Choroid plexus epithelial cell (primary cell): ENCODE measurements at regions not wholly inside any gene's neighbourhood (a gene's known extent, or its start where the extent isn't known, plus 50 kb on each side); places are given as distances from the start of the nearest gene placed in this dataset.
A peak's percentile ranks its signal among the peaks of the same experiment; 100 is the strongest.
"Not testable (repeated sequence)": the region's sequence is repeated elsewhere in the genome, so short reads cannot be mapped to it uniquely, and the experiment has no call there.

ENCODE experiments used
- DNase-seq: peaks from one replicate; pipeline ENCODE4 v3.0.0-alpha.2; 2010; ENCODE audit warnings: low read depth
- H3K4me3 ChIP-seq: 2 replicates; pipeline ENCODE4 v1.5.1; 2011; ENCODE audit warnings: low read depth, mild to moderate bottlenecking, control low read depth, low read length, moderate library complexity
- TF ChIP-seq, protein P1 (sequence below): conservative IDR thresholded peaks from 2 replicates; pipeline ENCODE4 v1.5.1; 2011; ENCODE audit warnings: low read depth, mild to moderate bottlenecking, control low read depth, inconsistent platforms, low read length, moderate library complexity

DNA sequence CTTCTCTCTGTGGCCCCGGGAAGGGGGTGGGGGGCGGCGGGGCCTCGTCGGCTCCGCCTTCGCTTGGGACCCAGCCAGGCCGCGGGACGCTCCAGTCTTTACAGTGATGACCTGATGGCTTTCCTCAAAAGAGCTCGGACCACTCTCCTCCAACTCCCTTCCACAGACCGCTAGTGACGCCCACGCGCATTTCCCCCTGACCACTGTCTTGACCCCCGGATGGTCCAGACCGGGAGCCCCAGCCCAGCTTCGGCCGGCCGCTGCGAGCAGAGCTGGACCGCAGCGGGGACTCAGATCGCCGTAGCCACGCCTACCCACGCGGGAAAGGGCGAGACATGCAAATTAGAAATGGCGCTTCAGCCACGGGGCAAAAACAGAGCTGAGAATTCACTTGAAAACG lies 81.6 kb upstream of the RNU2-1 start:
- no peak for DNase-seq
- TF ChIP-seq, protein P1, sequence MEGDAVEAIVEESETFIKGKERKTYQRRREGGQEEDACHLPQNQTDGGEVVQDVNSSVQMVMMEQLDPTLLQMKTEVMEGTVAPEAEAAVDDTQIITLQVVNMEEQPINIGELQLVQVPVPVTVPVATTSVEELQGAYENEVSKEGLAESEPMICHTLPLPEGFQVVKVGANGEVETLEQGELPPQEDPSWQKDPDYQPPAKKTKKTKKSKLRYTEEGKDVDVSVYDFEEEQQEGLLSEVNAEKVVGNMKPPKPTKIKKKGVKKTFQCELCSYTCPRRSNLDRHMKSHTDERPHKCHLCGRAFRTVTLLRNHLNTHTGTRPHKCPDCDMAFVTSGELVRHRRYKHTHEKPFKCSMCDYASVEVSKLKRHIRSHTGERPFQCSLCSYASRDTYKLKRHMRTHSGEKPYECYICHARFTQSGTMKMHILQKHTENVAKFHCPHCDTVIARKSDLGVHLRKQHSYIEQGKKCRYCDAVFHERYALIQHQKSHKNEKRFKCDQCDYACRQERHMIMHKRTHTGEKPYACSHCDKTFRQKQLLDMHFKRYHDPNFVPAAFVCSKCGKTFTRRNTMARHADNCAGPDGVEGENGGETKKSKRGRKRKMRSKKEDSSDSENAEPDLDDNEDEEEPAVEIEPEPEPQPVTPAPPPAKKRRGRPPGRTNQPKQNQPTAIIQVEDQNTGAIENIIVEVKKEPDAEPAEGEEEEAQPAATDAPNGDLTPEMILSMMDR, result no peak
- no peak overlapping the region for H3K4me3 ChIP-seq

DNA sequence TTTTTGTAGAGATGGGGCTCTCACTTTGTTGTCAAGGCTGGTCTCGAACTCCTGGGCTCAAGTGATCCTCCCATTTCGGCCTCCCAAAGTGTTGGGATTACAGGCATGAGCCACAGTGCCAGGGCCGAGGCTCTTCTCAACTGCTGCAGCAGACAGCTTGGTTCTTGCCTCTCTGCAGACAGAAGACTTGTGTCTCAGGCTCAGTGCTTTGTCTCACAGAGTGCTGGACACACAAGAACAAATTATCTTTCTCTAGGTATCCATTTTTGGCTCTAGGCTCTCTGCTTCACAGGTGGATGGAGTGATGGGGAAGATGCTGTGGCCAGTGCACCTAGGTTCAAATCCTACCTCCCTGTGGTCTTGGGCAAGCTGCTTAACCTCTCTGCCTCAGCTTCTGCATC lies 80.8 kb upstream of the RNU2-1 start:
- no peak overlapping the region for H3K4me3 ChIP-seq
- TF ChIP-seq, protein P1, result no peak
- peak; percentile 14 for DNase-seq

DNA sequence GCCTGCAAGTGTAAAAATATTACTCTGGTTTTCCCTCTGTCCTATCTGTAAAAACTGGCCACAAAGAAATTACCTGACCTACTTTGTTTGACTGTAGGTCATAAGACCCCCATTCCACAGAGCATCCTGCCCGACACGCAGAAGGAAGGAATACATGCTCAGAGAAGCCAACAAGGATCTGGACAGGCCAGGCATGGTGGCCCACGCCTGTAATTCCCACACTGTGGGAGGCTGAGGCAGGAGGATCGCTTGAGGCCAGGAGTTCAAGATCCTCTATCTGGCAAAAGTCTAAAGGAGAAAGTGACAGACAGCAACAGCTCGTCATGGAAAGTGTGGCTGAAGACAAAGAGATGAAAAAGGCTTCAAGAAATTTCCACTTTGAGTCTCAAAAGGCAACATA lies 78.2 kb upstream of the RNU2-1 start:
- DNase-seq, result no peak
- H3K4me3 ChIP-seq, result no peak overlapping the region
- TF ChIP-seq, protein P1, result no peak

DNA sequence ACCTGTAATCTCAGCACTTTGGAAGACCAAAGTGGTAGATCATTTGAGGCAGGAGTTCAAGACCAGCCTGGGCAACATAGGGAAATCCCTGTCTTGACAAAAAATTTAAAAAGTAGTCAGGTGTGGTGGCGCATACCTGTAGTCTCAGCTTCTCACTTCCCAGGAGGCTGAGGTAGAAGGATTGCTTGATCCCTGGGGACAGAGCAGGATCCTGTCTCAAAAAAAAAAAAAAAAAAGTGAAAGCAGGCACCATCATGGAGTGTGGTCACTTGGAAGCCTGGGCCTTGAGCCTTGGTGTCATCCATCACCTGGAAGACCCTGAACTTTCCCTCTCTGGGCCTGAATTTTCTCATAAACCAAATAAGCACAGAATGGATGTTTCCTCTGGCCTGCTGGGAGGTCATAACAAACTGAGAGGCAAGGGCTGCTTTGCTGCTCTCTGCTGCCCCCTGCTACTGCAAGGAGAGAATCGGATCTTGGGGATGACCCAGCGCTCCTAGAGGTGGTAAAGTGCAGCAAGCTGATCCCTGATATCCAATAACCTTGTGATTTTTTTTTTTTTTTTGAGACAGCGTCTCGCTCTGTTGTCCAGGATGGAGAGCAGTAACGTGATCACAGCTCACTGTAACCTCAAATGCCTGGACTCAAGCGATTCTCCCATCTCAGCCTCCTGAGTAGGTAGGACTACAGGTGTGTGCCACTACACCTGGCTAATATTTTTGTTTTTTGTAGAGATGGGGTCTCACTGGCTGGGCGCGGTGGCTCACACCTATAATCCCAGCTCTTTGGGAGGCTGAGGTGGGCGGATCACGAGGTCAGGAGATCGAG lies 75.9 kb upstream of the RNU2-1 start:
- no peak overlapping the region for H3K4me3 ChIP-seq
- DNase-seq, result no peak
- TF ChIP-seq, protein P1, result no peak

DNA sequence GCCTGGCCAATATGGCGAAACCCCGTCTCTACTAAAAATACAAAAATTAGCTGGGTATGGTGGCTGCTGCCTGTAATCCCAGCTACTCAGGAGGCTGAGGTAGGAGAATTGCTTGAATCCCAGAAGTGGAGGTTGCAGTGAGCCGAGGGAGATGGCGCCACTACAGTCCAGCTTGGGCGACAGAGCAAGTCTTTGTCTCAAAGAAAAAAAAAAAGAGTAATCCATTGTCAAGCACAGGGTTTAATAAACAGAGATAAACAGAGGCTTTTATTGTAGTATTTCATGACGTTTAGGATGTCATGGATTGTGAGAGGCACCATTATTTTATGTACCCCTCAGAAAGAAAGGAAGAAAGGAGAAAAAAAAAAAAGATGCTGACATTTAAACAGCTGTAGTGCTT lies 75.2 kb upstream of the RNU2-1 start:
- DNase-seq, result no peak
- TF ChIP-seq, protein P1, result no peak
- H3K4me3 ChIP-seq, result no peak overlapping the region

DNA sequence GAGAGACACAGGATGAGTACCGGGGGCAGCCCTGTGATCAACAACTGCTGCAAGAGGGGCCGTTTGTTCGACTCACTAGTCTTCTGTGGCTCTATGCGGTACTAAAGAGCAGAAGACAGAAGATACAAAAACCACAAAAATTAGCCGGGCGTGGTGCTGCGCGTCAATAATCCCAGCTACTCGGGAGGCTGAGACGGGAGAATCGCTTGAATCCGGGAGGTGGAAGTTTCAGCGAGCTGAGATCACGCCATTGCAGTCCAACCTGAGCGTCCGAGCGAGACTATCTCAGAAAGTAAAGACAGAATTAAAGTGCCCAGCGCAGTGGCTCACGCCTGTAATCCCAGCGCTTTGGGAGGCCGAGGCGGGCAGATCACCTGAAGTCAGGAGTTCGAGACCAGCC lies 71.0 kb upstream of the RNU2-1 start:
- not testable (repeated sequence) for DNase-seq, H3K4me3 ChIP-seq

DNA sequence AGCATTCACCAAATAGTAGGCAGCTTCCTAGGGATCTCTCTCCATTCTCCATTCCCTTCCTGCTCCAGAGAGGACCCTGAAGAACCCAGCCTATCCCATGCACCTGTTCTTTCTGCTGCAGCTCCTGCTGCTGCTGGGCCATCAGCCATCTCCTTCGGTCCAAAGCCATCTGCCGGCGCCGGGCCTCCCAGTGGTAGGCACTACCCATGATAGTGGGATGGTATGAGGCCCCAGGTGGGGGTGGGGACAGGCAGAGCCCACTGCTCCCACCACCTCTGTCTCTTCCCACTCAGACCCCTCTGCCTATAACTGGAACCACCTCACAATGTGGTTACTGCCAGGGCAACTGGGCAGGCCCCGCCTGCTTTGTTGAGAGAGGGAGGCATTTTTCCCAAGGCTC lies 69.3 kb upstream of the RNU2-1 start:
- H3K4me3 ChIP-seq, DNase-seq: not testable (repeated sequence)

DNA sequence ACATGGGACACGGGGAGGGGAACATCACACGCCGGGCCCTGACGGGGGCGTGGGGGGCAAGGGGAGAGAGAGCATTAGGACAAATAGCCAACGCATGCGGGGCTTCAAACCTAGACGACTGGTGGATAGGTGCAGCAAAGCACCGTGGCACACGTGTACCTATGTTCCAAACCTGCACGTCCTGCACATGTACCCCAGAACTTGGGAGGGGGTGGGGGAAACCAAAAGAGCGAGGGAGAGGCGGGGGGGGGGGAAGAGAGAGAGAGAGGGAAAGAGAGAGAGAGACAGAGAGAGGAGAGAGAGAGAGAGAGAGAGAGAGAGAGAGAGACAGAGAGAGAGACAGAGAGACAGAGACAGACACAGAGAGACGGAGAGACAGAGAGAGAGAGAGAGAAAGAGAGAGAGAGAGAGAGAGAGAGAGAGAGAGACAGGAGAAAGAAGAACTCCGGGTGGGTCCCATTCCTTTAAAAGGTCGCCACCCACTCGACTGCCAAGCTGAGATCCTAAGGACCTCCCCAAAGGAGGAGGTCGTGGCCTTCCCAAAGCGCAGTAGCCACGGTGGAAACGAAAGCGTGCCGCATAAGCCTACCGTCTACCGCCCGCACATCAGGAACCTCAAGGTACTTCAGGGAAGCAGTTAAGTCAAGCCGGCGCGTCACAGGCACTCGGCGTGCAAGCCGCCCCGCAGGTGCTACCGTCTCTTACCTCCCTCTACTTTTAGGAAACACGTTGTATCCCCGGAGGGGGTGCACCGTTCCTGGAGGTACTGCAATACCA lies 65.7 kb upstream of the RNU2-1 start:
- not testable (repeated sequence) for DNase-seq, H3K4me3 ChIP-seq

DNA sequence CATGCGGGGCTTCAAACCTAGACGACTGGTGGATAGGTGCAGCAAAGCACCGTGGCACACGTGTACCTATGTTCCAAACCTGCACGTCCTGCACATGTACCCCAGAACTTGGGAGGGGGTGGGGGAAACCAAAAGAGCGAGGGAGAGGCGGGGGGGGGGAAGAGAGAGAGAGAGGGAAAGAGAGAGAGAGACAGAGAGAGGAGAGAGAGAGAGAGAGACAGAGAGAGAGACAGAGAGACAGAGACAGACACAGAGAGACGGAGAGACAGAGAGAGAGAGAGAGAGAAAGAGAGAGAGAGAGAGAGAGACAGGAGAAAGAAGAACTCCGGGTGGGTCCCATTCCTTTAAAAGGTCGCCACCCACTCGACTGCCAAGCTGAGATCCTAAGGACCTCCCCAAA lies 55.9 kb upstream of the RNU2-1 start:
- H3K4me3 ChIP-seq, DNase-seq: not testable (repeated sequence)

DNA sequence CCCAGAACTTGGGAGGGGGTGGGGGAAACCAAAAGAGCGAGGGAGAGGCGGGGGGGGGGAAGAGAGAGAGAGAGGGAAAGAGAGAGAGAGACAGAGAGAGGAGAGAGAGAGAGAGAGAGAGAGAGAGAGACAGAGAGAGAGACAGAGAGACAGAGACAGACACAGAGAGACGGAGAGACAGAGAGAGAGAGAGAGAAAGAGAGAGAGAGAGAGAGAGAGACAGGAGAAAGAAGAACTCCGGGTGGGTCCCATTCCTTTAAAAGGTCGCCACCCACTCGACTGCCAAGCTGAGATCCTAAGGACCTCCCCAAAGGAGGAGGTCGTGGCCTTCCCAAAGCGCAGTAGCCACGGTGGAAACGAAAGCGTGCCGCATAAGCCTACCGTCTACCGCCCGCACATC lies 49.8 kb upstream of the RNU2-1 start:
- not testable (repeated sequence) for DNase-seq, H3K4me3 ChIP-seq
